ENCODE measurements at regions not wholly inside any gene's neighbourhood (a gene's known extent, or its start where the extent isn't known, plus 50 kb on each side); places are given as distances from the start of the nearest gene placed in this dataset.

DNA sequence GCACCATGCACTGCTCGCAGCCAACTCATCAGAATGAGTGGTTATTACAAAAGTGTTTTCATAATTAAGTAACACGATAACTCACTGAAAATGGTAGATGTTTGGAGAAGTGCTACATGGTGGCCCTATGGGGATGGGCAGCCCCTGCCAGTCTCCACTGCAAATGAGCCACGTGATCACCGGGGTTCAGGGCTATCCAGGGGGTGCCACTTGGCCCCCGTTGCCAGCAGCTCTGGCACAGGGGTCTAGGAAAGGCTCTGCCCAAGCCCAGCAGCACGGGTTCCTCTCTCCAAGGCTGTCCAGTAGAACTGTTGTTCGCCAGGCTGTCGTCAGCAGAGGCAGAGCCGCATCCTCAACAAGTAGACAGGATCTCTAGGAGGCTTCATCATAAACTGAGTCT is 382.1 kb upstream of the B3GAT1 start:
- Histone ChIP-seq H3K4me3 (ENCODE audit: low read length) (no peak overlapping the region), H3K27ac (ENCODE audit: low read length) (no peak overlapping the region), H3K27me3 (ENCODE audit: control insufficient read depth, insufficient read depth, low read length) (no peaks in the 10 kb centered on the region), H3K36me3 (ENCODE audit: control insufficient read depth, insufficient read depth, low read length) (no peaks in the 10 kb centered on the region), H3K4me1 (ENCODE audit: control insufficient read depth, insufficient read depth, low read length) (no peaks in the 10 kb centered on the region), H3K9me3 (ENCODE audit: control insufficient read depth, low read depth, low read length) (no peaks in the 10 kb centered on the region)
- no CpG with 5 or more reads among the region's 9 CpGs for WGBS (ENCODE audit: insufficient coverage, low lambda C conversion rate)
- DNase-seq: no peak

DNA sequence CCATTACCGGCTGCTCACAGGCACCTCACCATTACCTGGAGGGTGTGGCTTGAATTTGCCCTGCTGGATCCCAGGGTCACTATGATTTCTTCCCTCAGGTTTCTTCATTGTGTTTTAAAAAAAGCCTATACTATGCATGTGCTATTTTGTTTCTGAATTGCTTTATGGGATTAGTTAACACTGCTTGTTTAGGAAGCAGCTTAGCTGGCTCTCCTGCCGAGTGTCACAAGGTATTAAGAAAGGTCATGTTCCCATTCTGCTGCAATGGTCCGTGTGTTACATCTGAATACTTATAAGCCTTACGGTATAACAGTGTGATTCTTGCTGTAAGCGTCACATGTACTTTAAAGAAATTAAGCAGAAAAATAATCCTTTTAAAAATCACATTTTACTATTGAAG is 380.6 kb upstream of the B3GAT1 start:
- H3K4me1 ChIP-seq (ENCODE audit: control insufficient read depth, insufficient read depth, low read length): no peaks in the 10 kb centered on the region
- H3K9me3 ChIP-seq (ENCODE audit: control insufficient read depth, low read depth, low read length): no peaks in the 10 kb centered on the region
- no peak overlapping the region for H3K27ac ChIP-seq (ENCODE audit: low read length)
- DNase-seq: no peak
- H3K27me3 ChIP-seq (ENCODE audit: control insufficient read depth, insufficient read depth, low read length): no peaks in the 10 kb centered on the region
- no peak overlapping the region for H3K4me3 ChIP-seq (ENCODE audit: low read length)
- no peaks in the 10 kb centered on the region for H3K36me3 ChIP-seq (ENCODE audit: control insufficient read depth, insufficient read depth, low read length)
- no CpG with 5 or more reads among the region's 5 CpGs for WGBS (ENCODE audit: insufficient coverage, low lambda C conversion rate)

DNA sequence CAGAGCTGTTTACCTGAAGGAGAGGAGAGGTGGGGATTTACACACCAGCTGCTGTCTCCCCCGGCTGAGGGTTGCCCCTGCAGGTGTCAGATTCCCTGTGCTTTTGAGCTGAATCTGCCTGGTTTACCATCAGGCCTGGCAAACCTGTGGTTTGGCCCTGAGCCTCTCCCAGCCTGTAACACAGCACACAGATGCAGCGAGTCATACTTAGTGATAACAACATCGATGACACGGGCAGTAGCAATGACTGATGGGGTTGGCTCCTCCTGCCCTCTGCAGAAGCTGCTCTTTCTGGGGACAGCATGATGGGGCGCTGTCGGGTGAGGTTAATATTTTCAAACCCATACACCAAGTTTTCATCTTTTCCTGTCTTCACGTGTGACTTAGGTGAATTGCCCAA is 380.0 kb upstream of the B3GAT1 start:
- no peaks in the 10 kb centered on the region for H3K27me3 ChIP-seq (ENCODE audit: control insufficient read depth, insufficient read depth, low read length)
- H3K4me3 ChIP-seq (ENCODE audit: low read length): no peak overlapping the region
- H3K27ac ChIP-seq (ENCODE audit: low read length): no peak overlapping the region
- H3K4me1 ChIP-seq (ENCODE audit: control insufficient read depth, insufficient read depth, low read length): no peaks in the 10 kb centered on the region
- H3K9me3 ChIP-seq (ENCODE audit: control insufficient read depth, low read depth, low read length): no peaks in the 10 kb centered on the region
- no peak for DNase-seq
- H3K36me3 ChIP-seq (ENCODE audit: control insufficient read depth, insufficient read depth, low read length): no peaks in the 10 kb centered on the region
- WGBS (ENCODE audit: insufficient coverage, low lambda C conversion rate): no CpG with 5 or more reads among the region's 7 CpGs

DNA sequence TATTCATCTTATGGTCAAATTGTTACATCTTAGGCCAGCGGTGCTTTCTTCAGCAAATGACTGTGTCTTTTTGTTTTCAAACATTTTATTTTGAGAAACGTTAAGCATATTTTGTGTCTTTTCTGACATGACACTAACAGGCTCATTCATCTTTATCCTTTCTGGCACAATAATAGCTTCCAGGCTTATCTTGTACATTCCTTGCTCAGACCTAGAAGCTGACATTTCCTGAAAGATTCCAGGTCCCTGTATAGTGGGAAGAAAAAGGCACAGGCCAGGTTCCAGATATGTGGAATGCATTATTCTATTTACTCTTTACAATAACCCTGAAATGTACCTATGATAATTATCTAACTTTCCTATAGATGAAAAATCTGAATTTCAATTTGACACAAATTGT is 379.1 kb upstream of the B3GAT1 start:
- Histone ChIP-seq H3K36me3 (ENCODE audit: control insufficient read depth, insufficient read depth, low read length) (no peaks in the 10 kb centered on the region), H3K9me3 (ENCODE audit: control insufficient read depth, low read depth, low read length) (no peaks in the 10 kb centered on the region), H3K27ac (ENCODE audit: low read length) (no peak overlapping the region), H3K27me3 (ENCODE audit: control insufficient read depth, insufficient read depth, low read length) (no peaks in the 10 kb centered on the region), H3K4me1 (ENCODE audit: control insufficient read depth, insufficient read depth, low read length) (no peaks in the 10 kb centered on the region), H3K4me3 (ENCODE audit: low read length) (no peak overlapping the region)
- DNase-seq: no peak
- 54% methylated on average over 2 of the region's 2 CpGs for WGBS (ENCODE audit: insufficient coverage, low lambda C conversion rate)

DNA sequence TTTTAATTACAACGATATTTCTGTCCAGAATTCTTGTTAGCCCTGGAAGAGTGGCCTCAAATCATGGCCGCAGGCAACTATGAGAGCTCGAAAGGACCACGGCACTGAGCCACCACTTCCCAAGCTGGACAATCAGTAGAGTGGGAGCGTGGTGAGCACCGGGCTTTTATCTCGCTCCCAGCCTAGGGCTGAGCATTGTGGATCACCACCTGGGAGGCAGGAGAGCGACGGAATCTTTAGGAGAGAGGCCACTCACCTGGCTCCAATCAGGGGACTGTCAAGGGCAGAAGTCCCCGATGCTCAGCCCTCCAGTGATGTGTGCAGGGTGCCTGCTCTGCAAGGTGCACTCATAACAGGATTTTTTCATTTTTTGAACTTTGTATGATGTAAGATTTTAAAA is 377.1 kb upstream of the B3GAT1 start:
- Histone ChIP-seq H3K9me3 (ENCODE audit: control insufficient read depth, low read depth, low read length) (no peaks in the 10 kb centered on the region), H3K27me3 (ENCODE audit: control insufficient read depth, insufficient read depth, low read length) (no peaks in the 10 kb centered on the region), H3K36me3 (ENCODE audit: control insufficient read depth, insufficient read depth, low read length) (no peaks in the 10 kb centered on the region), H3K4me3 (ENCODE audit: low read length) (no peak overlapping the region), H3K27ac (ENCODE audit: low read length) (no peak overlapping the region), H3K4me1 (ENCODE audit: control insufficient read depth, insufficient read depth, low read length) (no peaks in the 10 kb centered on the region)
- DNase-seq: no peak
- WGBS (ENCODE audit: insufficient coverage, low lambda C conversion rate): no CpG with 5 or more reads among the region's 10 CpGs

DNA sequence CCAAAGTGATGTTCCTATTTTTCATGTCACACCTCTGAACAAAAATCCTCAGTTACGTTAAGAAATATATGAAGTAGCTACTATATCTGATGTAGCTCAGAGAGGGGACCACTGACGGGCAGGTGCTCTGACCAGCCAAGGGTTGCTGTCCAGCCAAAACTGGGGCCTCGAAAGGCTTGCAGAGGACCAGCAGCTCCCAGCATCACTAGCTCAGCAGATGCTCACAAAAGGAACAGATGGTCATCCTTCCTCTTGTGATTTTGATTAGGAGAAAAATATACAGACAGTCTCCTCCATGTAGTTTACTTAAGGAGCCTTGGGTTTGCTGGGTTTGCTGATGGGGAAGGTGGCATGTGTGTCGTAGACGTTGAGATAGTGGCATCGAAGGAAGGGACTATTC is 374.6 kb upstream of the B3GAT1 start:
- H3K9me3 ChIP-seq (ENCODE audit: control insufficient read depth, low read depth, low read length): no peaks in the 10 kb centered on the region
- no peak overlapping the region for H3K4me3 ChIP-seq (ENCODE audit: low read length)
- no peaks in the 10 kb centered on the region for H3K4me1 ChIP-seq (ENCODE audit: control insufficient read depth, insufficient read depth, low read length)
- H3K27ac ChIP-seq (ENCODE audit: low read length): no peak overlapping the region
- DNase-seq: no peak
- WGBS (ENCODE audit: insufficient coverage, low lambda C conversion rate): no CpG with 5 or more reads among the region's 6 CpGs
- H3K36me3 ChIP-seq (ENCODE audit: control insufficient read depth, insufficient read depth, low read length): no peaks in the 10 kb centered on the region
- no peaks in the 10 kb centered on the region for H3K27me3 ChIP-seq (ENCODE audit: control insufficient read depth, insufficient read depth, low read length)

DNA sequence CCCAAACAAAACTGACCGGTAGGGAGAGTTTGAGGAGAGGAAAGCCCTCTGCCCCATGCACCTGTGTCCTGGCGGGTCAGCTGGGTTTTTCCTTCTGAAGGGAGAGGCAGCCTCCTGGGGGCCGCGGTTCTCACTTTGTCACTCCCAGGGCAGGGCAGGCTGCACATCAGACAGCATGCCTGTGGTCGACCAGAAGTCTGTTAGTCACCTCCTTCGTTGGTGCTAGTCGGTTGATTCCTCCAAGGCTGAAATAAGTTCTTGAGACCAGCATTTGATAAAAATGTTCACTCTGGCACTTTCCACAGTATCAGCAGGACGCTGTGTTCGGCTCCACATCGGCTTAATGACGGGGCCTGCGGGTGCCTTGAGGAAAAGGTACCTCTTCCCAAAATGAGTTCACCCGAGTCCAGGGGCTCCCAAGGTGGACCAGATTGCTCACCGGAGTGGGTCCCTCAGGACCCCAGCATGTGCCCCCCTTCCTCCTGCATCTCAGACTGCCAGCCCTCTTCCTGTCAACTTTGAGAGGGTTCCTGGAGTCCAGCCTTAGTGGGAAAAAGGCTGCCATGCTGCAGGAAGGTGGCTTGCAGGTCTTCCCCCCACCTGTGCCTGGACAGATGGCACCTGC is 373.7 kb upstream of the B3GAT1 start:
- H3K36me3 ChIP-seq (ENCODE audit: control insufficient read depth, insufficient read depth, low read length): no peaks in the 10 kb centered on the region
- no peak overlapping the region for H3K27ac ChIP-seq (ENCODE audit: low read length)
- H3K9me3 ChIP-seq (ENCODE audit: control insufficient read depth, low read depth, low read length): no peaks in the 10 kb centered on the region
- WGBS (ENCODE audit: insufficient coverage, low lambda C conversion rate): no CpG with 5 or more reads among the region's 14 CpGs
- H3K4me3 ChIP-seq (ENCODE audit: low read length): no peak overlapping the region
- no peaks in the 10 kb centered on the region for H3K4me1 ChIP-seq (ENCODE audit: control insufficient read depth, insufficient read depth, low read length)
- H3K27me3 ChIP-seq (ENCODE audit: control insufficient read depth, insufficient read depth, low read length): no peaks in the 10 kb centered on the region
- DNase-seq: no peak

DNA sequence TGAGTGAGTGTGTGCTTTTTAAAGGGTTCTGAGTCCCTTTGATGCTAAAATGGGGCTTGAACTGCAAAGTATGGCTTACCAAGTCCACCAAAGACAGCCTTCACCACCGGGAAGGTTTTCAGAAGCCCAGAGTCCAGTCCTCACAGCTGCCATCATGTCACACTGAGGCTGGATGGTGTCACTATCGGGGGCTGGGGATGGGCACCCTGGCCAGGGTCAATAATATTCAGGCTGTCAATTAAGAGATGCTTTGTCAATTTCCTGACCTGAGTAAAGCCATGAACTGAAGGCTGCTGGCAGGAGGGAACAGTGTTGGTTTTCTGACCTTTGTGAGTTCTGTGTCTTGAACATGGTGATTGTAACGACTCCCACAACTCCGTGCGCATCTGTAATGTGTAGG is 373.0 kb upstream of the B3GAT1 start:
- Histone ChIP-seq H3K27me3 (ENCODE audit: control insufficient read depth, insufficient read depth, low read length) (no peaks in the 10 kb centered on the region), H3K4me1 (ENCODE audit: control insufficient read depth, insufficient read depth, low read length) (no peaks in the 10 kb centered on the region), H3K9me3 (ENCODE audit: control insufficient read depth, low read depth, low read length) (no peaks in the 10 kb centered on the region), H3K36me3 (ENCODE audit: control insufficient read depth, insufficient read depth, low read length) (no peaks in the 10 kb centered on the region), H3K27ac (ENCODE audit: low read length) (no peak overlapping the region), H3K4me3 (ENCODE audit: low read length) (no peak overlapping the region)
- no CpG with 5 or more reads among the region's 5 CpGs for whole genome bisulfite sequencing (ENCODE audit: insufficient coverage, low lambda C conversion rate)
- no peak for DNase-seq

DNA sequence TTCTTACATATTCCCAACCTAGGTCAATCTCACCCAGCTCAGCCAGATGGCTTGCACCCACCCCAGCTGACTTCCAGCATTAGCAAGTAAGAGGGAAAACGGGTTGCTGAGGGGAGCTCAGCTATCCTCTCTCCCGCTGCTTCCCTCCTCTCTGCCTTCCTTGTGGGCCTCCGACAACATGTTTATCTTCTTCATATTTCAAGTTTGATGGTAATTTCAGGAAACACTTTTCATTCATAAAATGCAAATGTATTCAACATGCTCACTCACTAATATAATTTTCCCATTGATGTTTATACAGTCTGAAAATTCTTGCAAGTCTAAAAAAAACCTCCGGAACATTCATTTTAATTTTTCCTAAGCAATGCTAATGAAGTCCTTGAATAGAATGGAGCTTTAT is 372.5 kb upstream of the B3GAT1 start:
- no peak overlapping the region for H3K27ac ChIP-seq (ENCODE audit: low read length)
- WGBS (ENCODE audit: insufficient coverage, low lambda C conversion rate): 100% methylated on average over 1 of the region's 4 CpGs
- H3K4me3 ChIP-seq (ENCODE audit: low read length): no peak overlapping the region
- H3K9me3 ChIP-seq (ENCODE audit: control insufficient read depth, low read depth, low read length): no peaks in the 10 kb centered on the region
- no peaks in the 10 kb centered on the region for H3K27me3 ChIP-seq (ENCODE audit: control insufficient read depth, insufficient read depth, low read length)
- no peaks in the 10 kb centered on the region for H3K4me1 ChIP-seq (ENCODE audit: control insufficient read depth, insufficient read depth, low read length)
- no peaks in the 10 kb centered on the region for H3K36me3 ChIP-seq (ENCODE audit: control insufficient read depth, insufficient read depth, low read length)
- no peak for DNase-seq

DNA sequence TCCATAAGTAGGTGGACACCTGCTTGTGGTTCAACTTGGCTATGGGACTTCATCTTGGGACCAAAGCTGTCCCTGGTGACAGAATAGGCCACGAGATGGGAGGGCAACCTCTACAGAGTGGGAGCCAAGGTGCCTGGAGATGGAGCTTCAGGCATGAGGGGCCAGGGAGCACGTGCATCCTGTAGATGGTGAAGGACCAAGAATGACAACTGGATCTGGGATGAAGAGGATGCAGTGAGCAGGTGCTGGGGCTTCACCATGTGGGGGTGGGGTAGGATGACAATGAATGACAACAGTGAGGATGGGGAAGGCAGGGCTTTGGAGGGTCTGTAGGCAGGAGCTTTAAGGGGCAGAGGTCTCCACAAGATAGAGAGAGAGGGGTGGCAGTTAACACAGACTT is 372.0 kb upstream of the B3GAT1 start:
- DNase-seq: no peak
- H3K9me3 ChIP-seq (ENCODE audit: control insufficient read depth, low read depth, low read length): no peaks in the 10 kb centered on the region
- no peaks in the 10 kb centered on the region for H3K4me1 ChIP-seq (ENCODE audit: control insufficient read depth, insufficient read depth, low read length)
- H3K4me3 ChIP-seq (ENCODE audit: low read length): no peak overlapping the region
- WGBS (ENCODE audit: insufficient coverage, low lambda C conversion rate): no CpG with 5 or more reads among the region's 2 CpGs
- no peaks in the 10 kb centered on the region for H3K27me3 ChIP-seq (ENCODE audit: control insufficient read depth, insufficient read depth, low read length)
- no peaks in the 10 kb centered on the region for H3K36me3 ChIP-seq (ENCODE audit: control insufficient read depth, insufficient read depth, low read length)
- no peak overlapping the region for H3K27ac ChIP-seq (ENCODE audit: low read length)

DNA sequence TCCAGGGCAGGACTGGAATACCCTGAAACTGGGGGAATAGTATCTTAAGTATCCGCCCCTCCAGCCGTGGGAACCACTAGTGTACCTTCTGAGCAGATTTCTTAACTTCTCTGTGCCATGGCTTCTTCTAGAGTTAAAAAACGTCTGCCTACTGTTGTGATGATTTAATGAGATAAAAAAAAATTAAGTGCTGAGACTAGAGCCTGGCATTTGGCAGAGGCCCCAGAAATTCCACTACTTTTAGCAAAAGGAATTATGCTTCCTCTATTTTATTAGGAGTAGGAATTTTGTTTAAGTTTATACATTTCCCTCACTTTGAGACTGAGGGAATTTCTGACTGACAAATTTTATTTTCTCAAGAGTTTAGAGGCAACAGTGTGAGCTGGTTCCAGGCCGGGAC is 371.2 kb upstream of the B3GAT1 start:
- H3K36me3 ChIP-seq (ENCODE audit: control insufficient read depth, insufficient read depth, low read length): no peaks in the 10 kb centered on the region
- H3K27ac ChIP-seq (ENCODE audit: low read length): no peak overlapping the region
- H3K4me1 ChIP-seq (ENCODE audit: control insufficient read depth, insufficient read depth, low read length): no peaks in the 10 kb centered on the region
- no peak for DNase-seq
- H3K9me3 ChIP-seq (ENCODE audit: control insufficient read depth, low read depth, low read length): no peaks in the 10 kb centered on the region
- no CpG with 5 or more reads among the region's 4 CpGs for WGBS (ENCODE audit: insufficient coverage, low lambda C conversion rate)
- no peaks in the 10 kb centered on the region for H3K27me3 ChIP-seq (ENCODE audit: control insufficient read depth, insufficient read depth, low read length)
- no peak overlapping the region for H3K4me3 ChIP-seq (ENCODE audit: low read length)

All from large intestine (tissue), 3 donors.